WTC11 (cell line): ENCODE measurements at regions not wholly inside any gene's neighbourhood (a gene's known extent, or its start where the extent isn't known, plus 50 kb on each side); places are given as distances from the start of the nearest gene placed in this dataset.

ENCODE experiments used
- AFF4 ChIP-seq: sonication (generic); formaldehyde crosslinking; IDR thresholded peaks from 2 replicates; pipeline ENCODE4 v1.8.1; 2023; ENCODE audit warnings: mild to moderate bottlenecking, missing genetic modification reagents, borderline replicate concordance
- ATF3 ChIP-seq: sonication (generic); formaldehyde crosslinking; conservative IDR thresholded peaks from 2 replicates; pipeline ENCODE4 v1.8.1; 2022; ENCODE audit warnings: mild to moderate bottlenecking, missing genetic modification reagents
- CTCF ChIP-seq: fragments of 200-600 bp; IDR thresholded peaks from 2 replicates; pipeline ENCODE4 v1.8.0; 2022; ENCODE audit warnings: antibody characterized with exemption
- E2F5 ChIP-seq: sonication (generic); formaldehyde crosslinking; IDR thresholded peaks from 2 replicates; pipeline ENCODE4 v1.8.1; 2022; ENCODE audit warnings: mild to moderate bottlenecking, moderate library complexity, missing genetic modification reagents
- GABPB1 ChIP-seq: sonication (generic); formaldehyde crosslinking; IDR thresholded peaks from 2 replicates; pipeline ENCODE4 v1.8.1; 2023; ENCODE audit warnings: mild to moderate bottlenecking, missing genetic modification reagents
- USF1 ChIP-seq: sonication (generic); formaldehyde crosslinking; IDR thresholded peaks from 2 replicates; pipeline ENCODE4 v1.8.0; 2022; ENCODE audit warnings: mild to moderate bottlenecking, missing genetic modification reagents
- ZBTB43 ChIP-seq: sonication (generic); formaldehyde crosslinking; IDR thresholded peaks from 2 replicates; pipeline ENCODE4 v1.8.1; 2023; ENCODE audit warnings: mild to moderate bottlenecking, missing genetic modification reagents
- ZNF423 ChIP-seq: fragments of 250-450 bp; sonication (Bioruptor Pico); IDR thresholded peaks from 2 replicates; pipeline ENCODE4 v2.1.2; 2022; ENCODE audit warnings: mild to moderate bottlenecking, moderate library complexity
- ZNF512 ChIP-seq: sonication (generic); formaldehyde crosslinking; IDR thresholded peaks from 2 replicates; pipeline ENCODE4 v1.8.1; 2022; ENCODE audit warnings: missing genetic modification reagents, borderline replicate concordance

GRCh38 chr16:62760398-62760797, 724.2 kb upstream of the CDH8 start:
- no peak for TF ChIP-seq AFF4 (CRISPR knock-in tag)
- no peak for TF ChIP-seq GABPB1 (CRISPR knock-in tag)
- TF ChIP-seq CTCF: no peak
- TF ChIP-seq ZBTB43 (CRISPR knock-in tag): no peak
- no peak for TF ChIP-seq ZNF512 (CRISPR knock-in tag)
- TF ChIP-seq ATF3 (CRISPR knock-in tag): no peak
- TF ChIP-seq E2F5: no peak
- TF ChIP-seq ZNF423 (CRISPR knock-in tag): no peak
- no peak for TF ChIP-seq USF1 (CRISPR knock-in tag)
